Panc1 (cell line): ENCODE measurements at regions not wholly inside any gene's neighbourhood (a gene's known extent, or its start where the extent isn't known, plus 50 kb on each side); places are given as distances from the start of the nearest gene placed in this dataset.

Source experiments
- ATAC-seq: fragments of 200-7000 bp; cut with Tn5 transposase; 2 replicates; pipeline ENCODE4 v1.9.1; 2020; ENCODE audit warnings: mild to moderate bottlenecking, moderate library complexity
- BruUV-seq: library from RNA; stranded (reverse); fragments of 400-500 nt; replicated peaks from 2 replicates; lab custom pipeline; 2021; lab: Mats Ljungman, UMichigan
- CTCF ChIA-PET: fragments of 300-600 bp; sonication (Branson Sonifier 250); formaldehyde crosslinking; loops from one replicate; lab custom pipeline; 2022; ENCODE audit warnings: antibody characterized with exemption; lab: Charles Lee
- POLR2A ChIA-PET: fragments of 300-600 bp; sonication (Branson Sonifier 250); formaldehyde crosslinking; loops from one replicate; lab custom pipeline; 2022; ENCODE audit warnings: antibody characterized with exemption; lab: Charles Lee
- DNase-seq: peaks from one replicate; pipeline ENCODE4 v3.0.0-alpha.2; 2010; ENCODE audit warnings: low read depth, low spot score
- H3K27ac ChIP-seq: 2 replicates; pipeline ENCODE4 v1.5.1; 2011; ENCODE audit warnings: mild to moderate bottlenecking, low read length, inconsistent platforms
- H3K27me3 ChIP-seq: fragments of 200-500 bp; sonication (Bioruptor generic); 2 replicates; pipeline ENCODE4 v1.6.0; 2014; ENCODE audit warnings: low read length, inconsistent platforms; ENCODE audit not compliant: control insufficient read depth, insufficient read depth
- H3K36me3 ChIP-seq: fragments of 200-500 bp; sonication (Bioruptor generic); 2 replicates; pipeline ENCODE4 v1.5.1; 2014; ENCODE audit warnings: inconsistent platforms, mild to moderate bottlenecking, low read length, moderate library complexity; ENCODE audit not compliant: control insufficient read depth, insufficient read depth
- H3K4me1 ChIP-seq: 2 replicates; pipeline ENCODE4 v1.5.1; 2011; ENCODE audit warnings: inconsistent platforms, mild to moderate bottlenecking, low read length, moderate library complexity; ENCODE audit not compliant: control insufficient read depth, insufficient read depth
- H3K4me3 ChIP-seq, 2 experiments: 2 replicates each; pipeline ENCODE4 v1.5.1; 2011 to 2012; ENCODE audit warnings: low read depth in 2 of 2, low read length in 2 of 2, mild to moderate bottlenecking in 2 of 2, inconsistent platforms in 1 of 2, moderate library complexity in 1 of 2
- H3K9me3 ChIP-seq: fragments of 200-500 bp; sonication (Bioruptor generic); 2 replicates; pipeline ENCODE4 v1.5.1; 2014; ENCODE audit warnings: low read depth, mild to moderate bottlenecking, inconsistent platforms, low read length, moderate library complexity; ENCODE audit not compliant: control insufficient read depth, insufficient read depth
- POLR2AphosphoS5 ChIP-seq: IDR thresholded peaks from 2 replicates; pipeline ENCODE4 v1.6.1; 2012; ENCODE audit warnings: mild to moderate bottlenecking, low read depth, low read length, moderate library complexity
- SIN3A ChIP-seq: IDR thresholded peaks from 2 replicates; pipeline ENCODE4 v1.6.1; 2012; ENCODE audit warnings: low read depth, mild to moderate bottlenecking, low read length, moderate library complexity, borderline replicate concordance; ENCODE audit not compliant: insufficient read depth
- TCF7L2 ChIP-seq: IDR thresholded peaks from 2 replicates; pipeline ENCODE4 v1.6.1; 2011; ENCODE audit warnings: mild to moderate bottlenecking, low read depth, low read length, inconsistent platforms
- in situ Hi-C: cut with HindIII; loops from 2 replicates; pipeline ENCODE4 v1.10.0; 2016; ENCODE audit warnings: low sequenced_read_pairs, low pct_unique_long_range_greater_than_20kb
- intact Hi-C: fragments of 100-400 bp; cut with micrococcal nuclease; formaldehyde crosslinking; loops from one replicate; pipeline ENCODE4 v1.10.0; 2022; ENCODE audit not compliant: unreplicated experiment
- TF ChIP-seq, protein P1 (sequence below): fragments of 450-650 bp; IDR thresholded peaks from 2 replicates; pipeline ENCODE4 v1.5.1; 2017; ENCODE audit warnings: mild to moderate bottlenecking
- TF ChIP-seq, protein P2 (sequence below), 2 experiments: IDR thresholded peaks; 2 replicates each; pipeline ENCODE4 v1.6.1; 2011 to 2012; ENCODE audit warnings: low read depth in 2 of 2, control low read depth in 1 of 2, low read length in 1 of 2, mild to moderate bottlenecking in 1 of 2, moderate library complexity in 1 of 2; ENCODE audit not compliant: insufficient read depth in 1 of 2

DNA sequence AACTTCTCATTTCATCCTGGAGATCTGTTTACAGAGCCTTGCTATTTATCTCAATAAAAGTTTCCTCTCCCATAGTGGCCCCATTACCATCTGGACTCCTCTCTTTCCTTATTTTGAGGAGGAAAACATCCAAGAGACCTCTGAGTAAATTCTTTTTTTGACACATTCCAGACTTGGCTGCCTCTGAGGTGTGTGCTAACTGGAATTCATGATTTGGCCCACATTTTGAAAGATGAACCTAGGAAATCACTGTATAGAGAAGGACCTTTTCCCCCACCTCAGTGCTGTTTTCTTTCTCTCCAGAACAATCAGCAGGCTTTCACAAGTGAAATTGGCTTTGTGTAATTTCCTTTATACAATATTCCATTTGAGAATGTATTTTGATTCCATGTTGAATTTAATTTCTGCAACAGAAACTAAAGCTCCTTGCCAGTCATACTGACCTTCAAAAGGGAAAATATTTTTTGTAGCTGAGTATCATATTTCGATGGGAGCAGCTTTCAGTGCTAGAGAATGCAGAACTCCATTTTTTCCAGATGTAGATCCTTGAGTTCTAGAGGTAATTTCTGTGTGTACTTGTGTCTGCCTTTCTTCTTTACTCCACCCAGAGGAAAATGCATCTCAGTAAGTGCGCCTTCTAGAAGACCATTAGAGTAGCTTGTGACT is 244.9 kb upstream of the RGS6 start:
- H3K4me1 ChIP-seq: no peaks in the 10 kb centered on the region
- no peaks in the 10 kb centered on the region for H3K9me3 ChIP-seq
- ATAC-seq: no peak
- ChIA-PET POLR2A (no interaction called here), CTCF (no interaction called here)
- in situ Hi-C loops: no loop called here
- intact Hi-C loops: no loop called here
- no peak overlapping the region for H3K27ac ChIP-seq
- H3K4me3 ChIP-seq: no peak overlapping the region
- H3K36me3 ChIP-seq: no peaks in the 10 kb centered on the region
- no peaks in the 10 kb centered on the region for H3K27me3 ChIP-seq
- no peak for DNase-seq
- TF ChIP-seq, protein P1, sequence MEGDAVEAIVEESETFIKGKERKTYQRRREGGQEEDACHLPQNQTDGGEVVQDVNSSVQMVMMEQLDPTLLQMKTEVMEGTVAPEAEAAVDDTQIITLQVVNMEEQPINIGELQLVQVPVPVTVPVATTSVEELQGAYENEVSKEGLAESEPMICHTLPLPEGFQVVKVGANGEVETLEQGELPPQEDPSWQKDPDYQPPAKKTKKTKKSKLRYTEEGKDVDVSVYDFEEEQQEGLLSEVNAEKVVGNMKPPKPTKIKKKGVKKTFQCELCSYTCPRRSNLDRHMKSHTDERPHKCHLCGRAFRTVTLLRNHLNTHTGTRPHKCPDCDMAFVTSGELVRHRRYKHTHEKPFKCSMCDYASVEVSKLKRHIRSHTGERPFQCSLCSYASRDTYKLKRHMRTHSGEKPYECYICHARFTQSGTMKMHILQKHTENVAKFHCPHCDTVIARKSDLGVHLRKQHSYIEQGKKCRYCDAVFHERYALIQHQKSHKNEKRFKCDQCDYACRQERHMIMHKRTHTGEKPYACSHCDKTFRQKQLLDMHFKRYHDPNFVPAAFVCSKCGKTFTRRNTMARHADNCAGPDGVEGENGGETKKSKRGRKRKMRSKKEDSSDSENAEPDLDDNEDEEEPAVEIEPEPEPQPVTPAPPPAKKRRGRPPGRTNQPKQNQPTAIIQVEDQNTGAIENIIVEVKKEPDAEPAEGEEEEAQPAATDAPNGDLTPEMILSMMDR: no peak
- TF ChIP-seq TCF7L2: no peak
- BruUV-seq: no TSS peak

DNA sequence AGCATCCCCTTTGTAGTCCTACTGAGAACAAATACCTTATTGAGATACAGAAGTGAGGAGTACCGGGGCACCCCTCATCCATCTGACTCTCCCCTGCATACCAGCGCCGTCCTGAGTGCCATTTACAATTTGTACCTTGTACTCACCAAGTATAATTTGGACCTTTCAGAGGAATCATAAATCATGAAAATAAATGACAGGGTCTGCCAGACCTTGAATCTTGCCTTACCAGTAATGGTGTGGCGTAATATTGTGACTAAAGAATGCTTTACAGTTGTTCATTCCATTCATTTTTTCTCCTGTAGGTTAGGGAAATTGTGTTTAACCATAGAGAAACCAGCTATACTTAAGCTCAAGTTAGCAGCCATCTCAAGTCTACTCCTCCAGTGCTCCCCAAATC is 243.7 kb upstream of the RGS6 start:
- no peaks in the 10 kb centered on the region for H3K4me1 ChIP-seq
- DNase-seq: no peak
- no peak overlapping the region for H3K27ac ChIP-seq
- ChIA-PET CTCF (no interaction called here), POLR2A (no interaction called here)
- no peaks in the 10 kb centered on the region for H3K9me3 ChIP-seq
- ATAC-seq: no peak
- no peak overlapping the region for H3K4me3 ChIP-seq
- intact Hi-C loops: no loop called here
- no peaks in the 10 kb centered on the region for H3K27me3 ChIP-seq
- in situ Hi-C loops: no loop called here
- TF ChIP-seq, protein P2, sequence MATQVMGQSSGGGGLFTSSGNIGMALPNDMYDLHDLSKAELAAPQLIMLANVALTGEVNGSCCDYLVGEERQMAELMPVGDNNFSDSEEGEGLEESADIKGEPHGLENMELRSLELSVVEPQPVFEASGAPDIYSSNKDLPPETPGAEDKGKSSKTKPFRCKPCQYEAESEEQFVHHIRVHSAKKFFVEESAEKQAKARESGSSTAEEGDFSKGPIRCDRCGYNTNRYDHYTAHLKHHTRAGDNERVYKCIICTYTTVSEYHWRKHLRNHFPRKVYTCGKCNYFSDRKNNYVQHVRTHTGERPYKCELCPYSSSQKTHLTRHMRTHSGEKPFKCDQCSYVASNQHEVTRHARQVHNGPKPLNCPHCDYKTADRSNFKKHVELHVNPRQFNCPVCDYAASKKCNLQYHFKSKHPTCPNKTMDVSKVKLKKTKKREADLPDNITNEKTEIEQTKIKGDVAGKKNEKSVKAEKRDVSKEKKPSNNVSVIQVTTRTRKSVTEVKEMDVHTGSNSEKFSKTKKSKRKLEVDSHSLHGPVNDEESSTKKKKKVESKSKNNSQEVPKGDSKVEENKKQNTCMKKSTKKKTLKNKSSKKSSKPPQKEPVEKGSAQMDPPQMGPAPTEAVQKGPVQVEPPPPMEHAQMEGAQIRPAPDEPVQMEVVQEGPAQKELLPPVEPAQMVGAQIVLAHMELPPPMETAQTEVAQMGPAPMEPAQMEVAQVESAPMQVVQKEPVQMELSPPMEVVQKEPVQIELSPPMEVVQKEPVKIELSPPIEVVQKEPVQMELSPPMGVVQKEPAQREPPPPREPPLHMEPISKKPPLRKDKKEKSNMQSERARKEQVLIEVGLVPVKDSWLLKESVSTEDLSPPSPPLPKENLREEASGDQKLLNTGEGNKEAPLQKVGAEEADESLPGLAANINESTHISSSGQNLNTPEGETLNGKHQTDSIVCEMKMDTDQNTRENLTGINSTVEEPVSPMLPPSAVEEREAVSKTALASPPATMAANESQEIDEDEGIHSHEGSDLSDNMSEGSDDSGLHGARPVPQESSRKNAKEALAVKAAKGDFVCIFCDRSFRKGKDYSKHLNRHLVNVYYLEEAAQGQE (IDR thresholded peaks at IDR 0.05; ENCODE audit: insufficient read depth in 1 of 2, low read depth in 2 of 2, low read length in 1 of 2): no peak
- TF ChIP-seq, protein P1: no peak
- TF ChIP-seq TCF7L2 (no peak), POLR2AphosphoS5 (no peak), SIN3A (no peak)
- H3K36me3 ChIP-seq: no peaks in the 10 kb centered on the region
- BruUV-seq: no TSS peak
